ENCODE measurements at regions not wholly inside any gene's neighbourhood (a gene's known extent, or its start where the extent isn't known, plus 50 kb on each side); places are given as distances from the start of the nearest gene placed in this dataset.

- Histone ChIP-seq H3K9me3 (ENCODE audit: insufficient read depth in 2 of 2, low read depth in 1 of 2, low read length in 1 of 2) (no peaks in the 10 kb centered on the region), H2BK15ac (ENCODE audit: low read length) (no peak overlapping the region), H2BK5ac (ENCODE audit: low read depth, low read length) (no peak overlapping the region), H2AK5ac (ENCODE audit: low read depth, low read length) (no peak overlapping the region), H2BK120ac (replicated peaks; ENCODE audit: low read depth, low read length) (no peak overlapping the region), H3K27me3 (replicated peaks in 1 of 4; ENCODE audit: control insufficient read depth in 3 of 4, extremely low read depth in 1 of 4, insufficient read depth in 3 of 4, low read length in 3 of 4) (no peaks in the 10 kb centered on the region), H3K4me3 (ENCODE audit: extremely low read depth in 1 of 4, insufficient read depth in 2 of 4, low read depth in 3 of 4, low read length in 4 of 4) (no peak overlapping the region), H2BK20ac (ENCODE audit: low read length) (no peak overlapping the region; the same call in 1 of the 2 replicates), H3K79me1 (ENCODE audit: low read depth, low read length) (no peaks in the 10 kb centered on the region), H3K4me1 (replicated peaks in 1 of 4; ENCODE audit: control insufficient read depth in 3 of 4, insufficient read depth in 4 of 4, low read length in 3 of 4) (peaks cover 0 to 8% (median 0%) of the 10 kb centered on the region in 4 experiments; a peak in 2 of 7 replicates), H3K36me3 (ENCODE audit: control insufficient read depth in 2 of 4, insufficient read depth in 4 of 4, low read length in 3 of 4) (no peaks in the 10 kb centered on the region), H3K4ac (replicated peaks; ENCODE audit: insufficient read length, low read depth, low read length) (no peak overlapping the region), H2AFZ (ENCODE audit: low read length) (no peak overlapping the region), H4K20me1 (replicated peaks in 1 of 2; ENCODE audit: control insufficient read depth in 1 of 2, insufficient read depth in 2 of 2, low read length in 2 of 2) (no peaks in the 10 kb centered on the region), H3K56ac (replicated peaks; ENCODE audit: insufficient read length, low read depth, low read length) (no peak overlapping the region), H3K4me2 (ENCODE audit: insufficient read depth in 1 of 2, low read depth in 2 of 2, low read length in 2 of 2) (no peak overlapping the region), H3K79me2 (ENCODE audit: control insufficient read depth in 1 of 2, insufficient read depth in 2 of 2, low read length in 2 of 2) (no peaks in the 10 kb centered on the region), H3K27ac (ENCODE audit: low read depth, low read length) (no peak overlapping the region), H3K9ac (replicated peaks in 1 of 4; ENCODE audit: extremely low read depth in 1 of 4, low read depth in 3 of 4, low read length in 3 of 4) (no peak overlapping the region), H4K5ac (ENCODE audit: insufficient read length, low read depth, low read length) (no peak overlapping the region), H2BK12ac (ENCODE audit: low read depth, low read length) (no peak overlapping the region), H3K14ac (ENCODE audit: insufficient read length) (no peak overlapping the region), H4K8ac (ENCODE audit: extremely low read depth, insufficient read depth, low read length) (no peak overlapping the region), H3K18ac (ENCODE audit: extremely low read depth, low read length) (no peak overlapping the region), H3K23me2 (ENCODE audit: low read depth, low read length) (no peaks in the 10 kb centered on the region), H4K91ac (replicated peaks; ENCODE audit: insufficient read length, low read length) (no peak overlapping the region), H3K23ac (ENCODE audit: insufficient read length) (no peak overlapping the region)
- POLR2A ChIA-PET (ENCODE audit: partially characterized antibody) = no interaction called here
- CTCF ChIA-PET (ENCODE audit: partially characterized antibody) = no interaction called here
- DNase-seq (ENCODE audit: low read depth in 1 of 2, low spot score in 2 of 2) (no peak), FAIRE-seq (no peak)
- WGBS, 2 experiments (ENCODE audit: extremely low coverage in 1 of 2, insufficient coverage in 1 of 2, insufficient read length in 1 of 2, insufficient replicate concordance in 2 of 2, low coverage in 1 of 2, low lambda C conversion rate in 2 of 2, missing lambda C conversion rate in 1 of 2) = 94% methylated on average over 4 of the region's 4 CpGs; no CpG with 5 or more reads in 1 of the 2 experiments
- TF ChIP-seq CTCF (IDR thresholded peaks at IDR 0.05; ENCODE audit: control extremely low read depth in 1 of 3, insufficient read depth in 1 of 3, low read depth in 1 of 3, low read length in 3 of 3) (no peak), BACH1 (IDR thresholded peaks at IDR 0.05; ENCODE audit: low read length) (no peak), CREB1 (IDR thresholded peaks at IDR 0.05) (no peak), TEAD4 (IDR thresholded peaks at IDR 0.05; ENCODE audit: low read depth, low read length) (no peak)
- TF ChIP-seq, protein P1, sequence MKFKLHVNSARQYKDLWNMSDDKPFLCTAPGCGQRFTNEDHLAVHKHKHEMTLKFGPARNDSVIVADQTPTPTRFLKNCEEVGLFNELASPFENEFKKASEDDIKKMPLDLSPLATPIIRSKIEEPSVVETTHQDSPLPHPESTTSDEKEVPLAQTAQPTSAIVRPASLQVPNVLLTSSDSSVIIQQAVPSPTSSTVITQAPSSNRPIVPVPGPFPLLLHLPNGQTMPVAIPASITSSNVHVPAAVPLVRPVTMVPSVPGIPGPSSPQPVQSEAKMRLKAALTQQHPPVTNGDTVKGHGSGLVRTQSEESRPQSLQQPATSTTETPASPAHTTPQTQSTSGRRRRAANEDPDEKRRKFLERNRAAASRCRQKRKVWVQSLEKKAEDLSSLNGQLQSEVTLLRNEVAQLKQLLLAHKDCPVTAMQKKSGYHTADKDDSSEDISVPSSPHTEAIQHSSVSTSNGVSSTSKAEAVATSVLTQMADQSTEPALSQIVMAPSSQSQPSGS (IDR thresholded peaks at IDR 0.05; ENCODE audit: low read length) = no peak
These were observed 212.6 kb upstream of the RASGEF1B start for GRCh38 chr4:81684352-81684751.

All from H1 (cell line).